ENCODE measurements at regions not wholly inside any gene's neighbourhood (a gene's known extent, or its start where the extent isn't known, plus 50 kb on each side); places are given as distances from the start of the nearest gene placed in this dataset.

DNA sequence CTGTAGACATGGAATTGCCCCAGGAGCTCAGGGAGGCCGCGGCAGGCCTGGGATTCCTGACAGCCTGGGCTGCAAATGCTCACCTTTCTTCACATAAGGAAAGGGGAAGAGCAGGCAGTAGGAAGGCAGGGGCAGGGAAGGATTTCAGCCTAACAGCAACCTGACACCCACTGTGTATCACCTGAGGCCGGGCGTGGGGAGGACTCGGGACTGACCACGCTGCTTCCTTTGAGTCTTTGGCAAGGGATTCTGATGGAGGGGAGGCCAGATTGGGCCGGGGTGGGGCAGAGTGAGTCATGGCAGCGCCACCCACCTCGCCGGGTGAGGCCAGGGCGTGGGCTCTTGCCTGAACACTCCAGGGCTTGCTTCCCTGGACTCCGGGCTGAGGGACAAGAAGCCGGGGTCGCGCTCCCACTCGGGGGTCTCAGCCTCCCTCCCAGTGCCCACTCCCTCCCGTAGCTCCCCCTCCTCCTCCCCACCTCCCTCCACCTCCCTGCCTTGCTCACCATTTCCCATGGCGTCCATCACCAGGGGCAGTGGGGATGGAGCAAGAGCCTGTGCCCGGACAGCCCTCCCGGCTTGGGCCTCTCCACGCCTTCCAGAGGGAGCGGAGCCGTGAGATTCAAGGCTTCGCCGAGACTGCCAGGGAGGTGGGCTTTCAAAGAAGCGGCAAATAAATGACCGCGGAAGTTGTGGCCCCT is 247.9 kb upstream of the RTL1 start:
- DNase-seq = no peak

DNA sequence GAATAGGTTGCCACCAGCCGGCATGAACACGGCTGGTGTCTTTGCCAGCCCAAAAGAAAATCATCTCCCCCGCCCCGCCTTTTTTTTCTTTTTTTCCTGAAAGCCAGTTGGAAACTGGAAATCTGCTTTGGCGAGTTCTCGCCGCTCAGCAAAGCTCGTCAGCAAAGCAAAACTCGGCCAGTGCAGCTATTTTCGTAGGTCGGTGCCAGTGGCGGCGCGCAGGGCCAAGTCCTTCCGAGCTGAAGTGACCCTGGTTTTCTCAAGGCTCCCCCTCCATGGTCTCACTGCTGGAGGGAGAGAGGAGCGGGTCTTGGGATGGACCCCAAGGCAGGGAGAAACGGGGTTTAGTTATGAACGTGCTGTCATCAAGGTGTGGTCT is 248.4 kb upstream of the RTL1 start:
- no peak for DNase-seq

DNA sequence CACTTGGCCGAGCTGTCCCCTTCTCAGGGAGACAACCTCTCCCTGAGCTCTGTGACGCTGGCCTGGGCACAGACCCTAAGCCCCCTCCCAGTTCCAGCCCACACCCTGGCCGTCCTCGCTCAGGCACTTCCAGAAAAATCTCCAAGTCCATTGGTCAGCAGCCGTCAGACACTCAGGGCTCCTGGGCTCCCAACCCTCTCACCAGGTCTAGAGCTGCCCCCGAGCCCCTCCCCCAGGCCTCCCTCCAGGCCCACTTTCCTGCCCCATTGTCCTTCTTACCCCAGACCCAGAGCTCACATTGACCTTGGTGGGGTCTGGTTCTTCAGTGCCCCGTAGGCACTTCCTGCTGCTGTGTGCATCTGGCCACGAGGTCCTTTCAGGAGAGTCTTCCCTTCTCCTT is 249.3 kb upstream of the RTL1 start:
- no peak for DNase-seq

DNA sequence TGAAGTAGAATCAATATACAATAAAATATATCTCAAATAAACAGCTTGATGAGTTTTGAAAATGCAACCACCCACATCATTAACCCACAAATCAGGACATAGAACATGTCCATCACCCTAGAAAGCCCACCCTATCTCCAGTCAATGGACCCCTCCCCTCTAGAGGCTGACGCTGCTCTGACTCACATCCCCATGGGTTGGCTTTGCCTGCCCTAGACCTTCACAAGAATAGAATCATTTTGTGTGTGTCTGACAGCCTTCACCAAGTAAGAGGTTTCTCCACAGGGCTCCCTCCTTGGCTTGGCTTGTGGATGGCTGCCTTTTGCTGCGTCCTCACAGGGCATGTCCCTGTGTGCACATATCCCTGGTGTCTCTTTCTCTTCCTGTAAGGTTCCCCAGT is 250.2 kb upstream of the RTL1 start:
- DNase-seq = no peak

DNA sequence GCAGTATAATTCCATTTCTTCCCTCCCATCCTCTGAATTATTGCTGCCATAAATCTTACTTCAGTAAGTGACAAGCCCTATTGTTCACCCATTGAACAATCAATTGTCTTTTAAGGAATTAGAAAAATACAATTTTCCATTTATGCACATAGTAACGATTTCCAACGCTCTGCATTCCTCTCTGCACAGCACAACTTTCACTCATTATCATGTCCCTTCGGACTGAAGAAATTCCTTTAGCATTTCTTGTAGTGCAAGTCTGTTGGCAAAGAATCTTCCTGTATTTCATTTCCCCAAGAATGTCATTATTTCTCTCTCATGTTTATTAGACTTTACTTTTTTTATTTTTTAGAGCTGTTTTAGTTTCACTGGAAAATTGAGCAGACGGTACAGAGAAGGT is 252.1 kb upstream of the RTL1 start:
- no peak for DNase-seq

DNA sequence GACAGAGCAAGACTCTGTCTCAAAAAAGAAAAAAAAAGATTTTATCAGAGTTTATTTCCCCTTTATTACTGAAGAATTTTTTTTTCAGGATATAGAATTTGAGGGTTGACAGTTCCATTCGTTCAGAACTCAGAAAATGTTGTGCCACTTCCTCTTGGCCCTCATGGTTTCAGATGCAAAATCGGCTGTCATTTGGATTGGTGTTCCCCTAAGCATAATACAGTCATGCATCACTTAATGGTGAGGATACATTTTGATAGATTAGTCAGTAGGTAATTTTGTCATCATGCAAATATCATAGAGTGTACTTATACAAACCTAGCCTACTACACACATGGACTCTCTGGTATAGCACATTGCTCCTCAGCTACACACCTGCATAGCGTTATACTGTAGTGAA is 263.9 kb upstream of the RTL1 start:
- no peak for DNase-seq

DNA sequence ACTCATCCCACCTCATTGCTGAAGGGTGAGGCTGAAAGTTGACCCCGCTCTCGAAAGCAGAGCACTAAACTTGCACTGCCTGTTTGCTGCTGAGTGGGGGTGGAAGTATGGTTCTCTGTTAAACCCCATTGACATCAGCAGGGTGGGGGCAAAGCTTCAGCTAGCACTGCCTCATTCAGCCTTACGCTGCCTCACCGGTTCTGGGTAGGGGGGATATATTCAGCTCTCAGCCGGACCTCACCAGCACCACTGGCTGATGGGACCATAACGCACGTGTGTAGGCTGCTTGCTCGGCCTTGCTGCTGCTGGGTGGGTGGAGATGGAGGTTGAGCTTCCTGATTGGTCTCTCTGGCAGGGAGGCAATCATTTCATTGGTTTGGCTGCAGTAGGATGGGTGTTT is 265.7 kb upstream of the RTL1 start:
- no peak for DNase-seq

DNA sequence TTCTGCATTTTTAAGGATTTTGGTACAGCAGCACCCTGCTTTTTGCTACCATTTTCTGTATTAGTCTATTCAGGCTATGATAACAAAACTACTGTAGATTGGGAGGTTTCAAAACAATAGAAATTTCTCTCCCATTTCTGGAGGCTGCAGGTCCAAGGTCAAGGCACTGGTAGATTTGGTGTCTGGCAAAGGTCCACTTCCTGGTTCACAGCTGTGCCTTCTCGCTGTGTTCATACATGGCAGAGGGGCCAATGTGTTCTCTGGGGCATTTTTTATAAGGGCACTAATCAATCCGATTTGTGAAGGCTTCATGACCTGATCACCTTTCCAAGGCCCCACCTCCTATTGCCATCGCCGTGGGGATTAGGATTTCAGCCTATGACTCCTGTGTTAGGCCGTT is 268.1 kb upstream of the RTL1 start:
- DNase-seq = no peak

DNA sequence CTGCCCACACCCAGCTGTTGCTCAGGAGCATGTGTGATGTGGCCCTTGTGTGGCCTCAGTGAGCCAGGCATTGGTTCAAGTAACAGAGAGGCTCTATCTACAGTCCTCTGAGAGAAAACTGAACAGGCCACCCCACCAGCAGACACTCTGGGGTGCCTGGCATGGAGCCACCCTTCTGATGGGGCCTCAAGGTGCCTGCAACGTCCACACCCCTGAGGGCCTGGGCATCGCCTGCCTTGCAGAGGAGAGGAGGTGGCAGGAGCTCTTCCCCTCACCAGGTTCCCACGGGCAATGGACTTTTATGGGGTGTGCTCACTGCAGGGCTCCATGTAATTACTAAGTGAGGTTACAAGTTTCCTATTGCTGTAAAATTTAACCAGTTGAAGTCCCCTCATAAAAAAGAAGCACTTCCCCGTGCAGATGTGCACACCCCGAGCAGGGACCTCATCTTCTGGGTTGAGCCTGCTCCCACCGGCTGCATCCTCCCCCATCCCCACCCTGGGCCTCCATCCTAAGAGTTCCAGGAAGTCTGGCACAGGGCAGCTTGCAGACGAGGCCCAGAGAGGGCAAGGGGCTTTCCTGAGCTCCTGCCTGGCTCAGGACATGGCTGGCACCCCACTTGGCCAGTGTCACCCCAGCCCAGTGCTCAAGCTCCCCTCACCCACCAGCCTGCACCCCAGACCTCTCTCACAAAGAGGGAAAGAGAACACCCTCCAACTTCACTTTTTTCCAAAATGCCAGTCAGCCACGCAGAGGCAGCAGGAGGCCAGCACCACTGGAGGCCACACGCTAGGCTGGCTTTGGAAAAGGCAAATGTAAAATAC is 270.4 kb upstream of the RTL1 start:
- no peak for DNase-seq

DNA sequence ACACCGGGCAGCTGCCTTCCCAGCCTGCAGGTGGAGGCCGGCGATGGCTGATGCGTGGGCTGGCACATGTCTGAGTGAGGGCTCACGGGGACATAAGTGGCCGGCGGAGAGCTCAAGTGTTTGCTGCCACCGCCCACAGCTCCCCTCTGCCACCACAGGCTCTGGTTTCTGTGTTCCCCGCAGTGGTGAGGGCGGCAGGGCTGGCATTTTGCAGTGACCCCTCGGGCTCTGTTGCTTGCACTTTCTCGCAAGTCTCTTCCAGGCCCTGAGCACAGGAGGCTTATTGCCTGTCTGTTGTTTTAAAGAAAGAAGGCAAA is 271.0 kb upstream of the RTL1 start:
- no peak for DNase-seq

DNA sequence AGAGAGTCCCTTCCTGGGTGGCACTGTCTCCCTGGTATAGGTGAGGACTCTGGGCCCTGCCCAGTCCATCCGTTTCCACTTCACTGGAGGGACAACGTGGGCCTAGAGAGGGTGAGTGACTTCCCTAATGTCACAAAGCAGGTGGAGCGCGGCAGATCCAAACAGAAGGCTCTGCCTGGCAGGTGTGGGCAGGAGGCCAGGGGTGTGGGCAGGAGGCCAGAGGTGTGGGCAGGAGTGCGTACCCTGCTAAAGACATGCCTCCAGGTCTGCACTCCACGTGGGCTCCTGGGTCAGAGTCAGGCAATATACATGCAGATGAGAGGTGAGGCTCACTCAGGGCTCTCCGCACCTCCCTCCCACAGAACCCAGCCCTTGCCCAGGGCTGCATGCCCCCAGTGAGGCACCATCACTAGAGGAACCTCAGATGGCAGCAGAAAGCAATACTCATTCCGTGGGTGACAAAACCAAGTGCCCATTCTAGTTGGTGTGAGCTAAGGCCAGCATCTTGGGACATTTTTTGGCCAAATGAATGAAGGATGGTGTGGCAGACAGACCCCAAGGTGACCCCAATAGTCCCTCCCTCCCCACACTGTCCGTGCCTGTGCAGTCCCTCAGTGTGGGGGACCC is 271.6 kb upstream of the RTL1 start:
- DNase-seq = no peak

DNA sequence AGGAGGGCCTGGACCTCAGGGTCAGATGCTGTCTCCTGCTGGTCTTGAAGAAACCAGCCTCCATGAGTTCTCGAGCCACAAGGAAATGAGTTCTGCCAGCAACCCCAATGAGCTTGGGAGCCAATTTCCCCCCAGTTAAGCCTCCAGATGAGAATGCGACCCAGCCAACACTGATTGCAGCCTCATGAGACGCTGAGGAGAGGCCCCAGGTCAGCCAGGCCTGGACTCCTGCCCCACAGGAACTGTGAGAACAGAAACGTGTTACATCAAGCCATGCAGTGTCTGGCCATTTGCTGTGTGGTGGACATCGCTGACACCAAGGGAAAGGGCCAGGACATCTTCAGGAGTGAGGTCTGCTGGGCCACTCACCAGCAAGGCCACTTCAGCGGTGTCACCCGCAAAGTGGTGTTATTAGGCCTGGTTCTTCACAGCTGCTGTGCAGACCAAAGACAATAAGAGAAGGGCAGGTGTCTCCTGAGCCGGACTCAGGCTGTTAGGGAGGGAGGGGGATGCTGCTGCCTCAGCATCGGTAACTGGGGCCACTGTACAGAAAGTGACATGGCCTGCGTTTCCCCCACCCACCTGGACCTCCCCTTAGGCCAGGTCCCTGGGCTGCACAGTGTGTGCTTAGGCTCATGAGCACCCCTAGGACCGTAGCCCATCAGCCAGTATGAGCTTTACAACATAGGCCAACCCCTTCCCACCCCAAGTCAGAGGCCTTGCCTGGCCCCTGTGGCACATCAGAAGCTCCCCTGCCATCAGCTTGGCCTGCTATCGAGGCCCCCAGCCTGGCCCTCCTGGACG is 272.4 kb upstream of the RTL1 start:
- no peak for DNase-seq

DNA sequence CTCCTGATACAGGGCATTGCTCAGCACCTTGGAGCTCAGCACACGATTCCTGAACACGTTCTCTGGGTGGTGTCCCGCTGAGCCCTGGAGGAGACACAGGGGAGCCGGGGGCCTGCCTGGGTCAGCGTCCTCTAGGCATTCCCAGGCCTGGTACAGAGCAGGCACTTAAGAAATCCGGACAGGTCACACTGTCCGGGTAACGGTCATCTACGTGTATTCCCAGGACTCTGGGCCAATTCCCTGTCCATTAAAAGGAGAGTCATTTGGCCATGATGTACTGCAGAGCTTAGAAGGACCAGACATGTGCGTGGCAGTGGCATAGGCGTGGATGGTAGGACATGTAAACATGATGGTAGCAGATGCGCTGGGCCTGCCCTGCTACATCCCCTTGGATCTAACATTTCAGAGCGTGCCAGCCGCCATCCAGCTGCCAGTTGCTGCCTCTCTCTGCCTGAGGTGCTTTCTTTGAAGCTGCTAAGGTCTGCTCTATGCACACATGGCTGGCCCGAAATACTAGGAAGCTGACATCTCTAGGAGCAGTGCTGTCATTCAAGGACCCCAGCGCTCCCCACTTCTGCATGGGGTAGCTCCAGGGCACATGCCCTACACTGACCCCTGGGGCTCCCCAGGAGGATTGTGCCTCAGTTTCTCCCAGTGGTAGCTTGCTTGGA is 273.1 kb upstream of the RTL1 start:
- no peak for DNase-seq

DNA sequence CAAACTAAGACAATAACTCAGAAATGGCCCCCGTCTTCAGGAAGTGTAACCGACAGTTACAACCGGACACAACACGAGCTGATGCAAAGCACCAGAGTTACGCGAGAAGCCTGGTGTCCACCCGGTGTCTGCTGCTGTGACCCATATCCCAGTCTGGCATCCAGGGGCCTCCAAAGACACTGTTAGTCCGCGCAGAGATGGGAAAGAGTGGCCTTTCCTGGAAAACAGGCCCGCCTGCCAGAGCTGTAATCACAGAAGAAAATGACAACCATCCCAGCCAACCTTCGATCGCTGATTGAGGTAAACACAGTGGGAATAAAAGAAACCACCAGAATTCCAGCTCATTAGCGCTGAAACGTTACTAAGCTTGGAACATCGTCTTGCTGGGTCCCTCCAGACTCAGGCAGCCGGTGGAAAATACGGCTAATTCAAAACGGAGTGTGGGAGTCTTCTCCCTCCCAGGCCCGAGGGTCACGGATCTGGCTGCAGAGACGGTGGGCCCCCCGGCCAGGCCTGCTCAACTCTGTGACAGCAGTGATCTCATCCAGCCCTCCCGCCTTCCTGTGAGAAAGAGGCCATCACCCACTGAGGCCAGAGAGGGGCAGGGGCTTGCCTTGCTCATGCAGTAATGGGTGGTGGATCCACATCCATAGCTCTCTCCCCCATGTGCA is 273.9 kb upstream of the RTL1 start:
- no peak for DNase-seq

DNA sequence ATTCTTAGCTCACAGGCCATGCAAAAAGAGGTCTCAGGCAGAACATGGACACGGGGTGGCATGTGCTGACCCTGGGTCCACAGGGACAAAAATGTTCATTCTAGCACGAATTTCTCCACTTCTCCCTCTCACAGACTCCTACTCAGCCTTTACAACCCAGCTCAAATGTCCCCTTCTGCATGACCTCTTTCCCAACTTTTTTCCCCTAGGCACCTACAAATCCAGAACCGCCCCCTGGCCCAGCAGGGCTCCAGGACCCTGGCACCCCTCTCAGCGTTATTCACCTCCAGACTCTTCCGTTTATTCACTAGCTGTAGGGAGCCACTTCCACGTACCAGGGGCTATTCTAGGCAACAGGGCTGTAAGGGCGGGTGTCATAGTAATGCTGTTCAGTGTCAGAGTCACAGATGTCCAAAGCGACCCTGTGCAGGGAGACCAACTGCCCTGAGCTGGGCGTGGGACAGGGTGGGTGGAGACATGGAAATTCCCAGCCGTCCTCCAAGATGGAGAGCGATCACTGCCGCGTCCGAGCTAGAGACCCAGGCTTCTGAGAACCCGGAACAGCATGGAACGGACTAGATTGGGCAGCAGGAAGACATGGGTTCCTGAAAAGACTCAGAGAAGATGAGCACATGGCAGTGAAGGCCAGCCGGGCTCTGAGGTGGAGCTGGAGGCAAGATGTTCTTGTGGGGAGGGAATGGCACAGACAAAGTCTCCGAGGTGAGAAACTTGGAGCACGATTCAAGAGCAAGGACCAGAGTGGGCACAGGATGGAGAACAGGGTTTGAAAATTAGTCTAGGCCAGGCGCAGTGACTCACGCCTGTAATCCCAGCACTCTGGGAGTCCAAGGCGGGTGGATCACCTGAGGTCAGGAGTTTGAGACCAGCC is 274.9 kb upstream of the RTL1 start:
- no peak for DNase-seq

DNA sequence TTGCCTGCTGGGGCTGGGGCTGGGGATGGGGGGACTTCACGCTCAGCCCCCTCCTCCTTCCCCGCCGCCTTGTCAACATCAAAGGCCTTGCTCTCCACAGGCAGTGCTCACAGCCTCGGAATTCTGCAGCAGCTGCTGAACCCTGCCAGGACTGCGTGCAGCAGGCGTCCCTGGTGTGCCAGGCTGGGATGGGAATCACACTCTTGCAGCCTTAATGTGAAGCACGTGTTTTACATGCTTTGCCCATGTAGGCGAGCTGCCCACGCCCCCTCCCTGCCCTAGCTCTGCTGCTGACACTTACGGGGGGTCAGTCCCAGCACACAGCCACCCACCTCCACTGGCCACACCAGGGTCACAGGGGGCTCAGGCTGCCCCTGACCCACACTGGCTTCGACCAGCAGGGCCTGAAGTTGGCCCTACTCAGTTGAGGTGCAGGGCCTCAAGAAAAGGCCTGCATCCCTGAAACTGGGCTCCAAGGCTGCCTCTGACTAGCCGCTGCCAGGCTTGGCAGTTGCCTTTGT is 276.2 kb upstream of the RTL1 start:
- DNase-seq = no peak

DNA sequence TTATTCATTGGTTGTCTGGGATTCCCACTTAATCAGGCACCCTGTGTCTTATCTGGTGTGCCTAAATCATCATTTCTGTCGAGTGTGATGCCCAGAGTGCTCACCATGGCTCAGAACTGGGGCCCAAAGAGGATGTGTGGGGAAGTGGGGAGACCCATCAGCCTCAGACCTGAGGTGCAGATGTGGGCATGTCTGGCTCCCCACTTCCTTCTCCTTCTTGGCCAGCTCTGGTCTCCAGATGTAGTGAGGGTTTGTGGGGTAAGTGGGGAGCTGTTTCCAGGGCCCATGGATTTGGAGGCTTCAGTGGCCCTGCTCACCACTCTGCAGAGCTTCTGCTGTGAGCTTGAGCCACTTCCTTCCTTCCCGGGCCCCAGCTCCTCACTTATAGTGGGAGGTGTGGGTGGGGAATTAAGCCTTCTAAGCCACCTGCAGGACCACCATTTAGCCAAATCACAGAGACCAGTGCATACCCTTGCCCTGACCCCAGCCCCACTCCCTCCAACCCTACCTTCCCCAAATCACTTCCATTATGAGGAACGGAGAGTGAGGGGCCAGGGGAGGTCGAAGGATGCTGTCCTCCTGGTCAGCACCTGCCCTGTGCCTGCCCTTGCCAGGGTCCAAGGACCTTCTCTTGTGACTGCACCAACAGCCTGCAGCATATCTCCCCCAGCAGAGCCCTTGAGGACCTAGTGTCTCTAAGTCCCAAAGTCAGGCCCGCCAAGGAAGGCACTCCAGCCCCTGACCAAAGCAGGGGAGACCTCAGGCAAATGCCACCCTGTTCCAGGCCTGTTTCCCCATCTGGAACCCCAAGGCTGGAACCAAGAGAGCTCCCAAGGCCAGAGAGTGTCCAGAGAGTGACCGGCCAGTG is 278.2 kb upstream of the RTL1 start:
- no peak for DNase-seq

DNA sequence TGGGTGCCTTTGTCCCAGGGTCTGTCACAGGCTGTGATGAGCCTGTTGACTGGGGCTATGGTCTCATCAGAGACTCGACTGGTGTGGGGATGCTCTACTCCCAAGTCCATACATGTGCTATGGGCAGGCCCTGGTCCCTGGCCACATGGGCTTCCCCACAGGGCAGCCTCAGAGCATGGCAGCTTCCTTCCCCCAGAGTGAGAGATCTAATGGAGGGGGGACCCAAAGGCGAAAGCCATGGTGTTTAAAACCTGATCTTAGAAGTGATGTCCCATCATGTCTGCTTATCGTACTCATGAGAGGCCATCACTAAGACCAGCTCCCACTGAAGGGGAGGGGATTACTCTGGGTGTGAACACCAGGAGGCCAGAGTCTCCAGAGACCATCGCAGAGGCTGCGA is 279.0 kb upstream of the RTL1 start:
- DNase-seq = no peak

DNA sequence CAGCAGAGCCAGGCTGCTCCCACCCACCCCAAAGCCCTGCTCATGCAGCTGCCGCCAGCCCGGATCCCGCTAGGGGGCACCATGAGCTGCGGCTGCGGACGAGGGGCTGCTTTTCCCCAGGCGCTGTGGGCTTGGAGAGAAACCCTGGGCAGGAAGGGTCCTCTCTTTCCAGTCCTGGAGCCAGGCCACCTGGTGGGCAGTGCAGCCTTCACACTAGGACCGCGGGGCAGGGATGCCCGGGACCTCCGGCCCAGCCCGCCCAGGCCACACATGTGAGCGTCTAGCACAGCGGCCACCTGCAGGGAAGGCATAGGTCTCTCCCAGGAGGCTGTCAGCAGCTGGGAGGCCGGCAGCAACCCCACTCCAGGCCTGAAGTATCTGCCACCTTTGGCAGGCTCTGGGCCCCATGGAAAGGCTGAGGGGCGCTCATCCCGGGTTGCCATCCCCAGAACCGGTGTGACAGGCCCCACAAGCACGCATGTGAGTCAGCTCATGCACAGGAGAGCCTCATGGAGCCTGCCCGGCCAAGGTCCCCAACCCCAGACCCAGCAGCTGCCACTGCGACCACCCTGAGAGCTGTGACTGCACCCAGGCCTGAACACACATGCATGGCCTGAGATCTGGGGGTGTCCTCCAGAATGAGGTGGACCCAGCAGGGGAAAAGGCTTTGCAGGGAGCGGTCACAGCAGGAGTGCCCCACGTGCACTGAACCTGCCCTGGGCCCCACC is 280.0 kb upstream of the RTL1 start:
- no peak for DNase-seq

DNA sequence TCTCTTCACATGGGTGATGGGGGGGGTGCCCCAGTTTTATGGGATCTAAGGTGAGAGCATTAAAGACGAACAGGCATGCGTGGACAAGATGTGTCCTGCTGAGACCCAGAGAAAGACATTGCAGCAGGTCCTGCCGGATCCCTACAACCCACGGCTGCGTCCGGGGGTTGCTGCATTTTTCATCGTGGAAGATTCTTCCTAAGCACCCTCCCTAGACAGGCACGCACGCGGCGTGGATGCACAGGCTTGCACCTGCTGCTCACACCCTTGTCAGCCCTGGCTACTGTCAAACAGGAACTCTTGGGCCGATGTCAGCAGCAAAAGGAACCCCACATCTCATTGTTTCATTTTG is 280.6 kb upstream of the RTL1 start:
- DNase-seq = no peak

Data from NCI-H2171 (cell line).